Breast epithelium (tissue), 4 donors: ENCODE measurements at regions not wholly inside any gene's neighbourhood (a gene's known extent, or its start where the extent isn't known, plus 50 kb on each side); places are given as distances from the start of the nearest gene placed in this dataset.

Source experiments
- DNase-seq, 2 donors: peaks; one replicate each; pipeline ENCODE4 v3.0.0-alpha.2; 2019; ENCODE audit warnings: low spot score in 2 of 2
- H3K27ac ChIP-seq, 2 donors: fragments of 200-600 bp; sonication (generic) in 1 of 2; one replicate each; pipeline ENCODE4 v1.5.1; 2016 to 2019; ENCODE audit warnings: mild to moderate bottlenecking in 1 of 2
- H3K27me3 ChIP-seq, 2 donors: fragments of 200-600 bp; sonication (generic) in 1 of 2; one replicate each; pipeline versions ENCODE4 v1.5.1 to v1.6.0; 2017 to 2019; ENCODE audit warnings: control low read depth in 1 of 2, mild to moderate bottlenecking in 1 of 2
- H3K36me3 ChIP-seq: fragments of 200-600 bp; one replicate; pipeline ENCODE4 v1.5.1; 2019
- H3K4me1 ChIP-seq, 2 donors: fragments of 200-600 bp; sonication (generic); one replicate each; pipeline ENCODE4 v1.5.1; 2016 to 2019; ENCODE audit warnings: control low read depth in 1 of 2
- H3K4me3 ChIP-seq, 3 donors: fragments of 200-600 bp; sonication (generic); 1 replicate in 2 of 3; 2 replicates in 1 of 3; pipeline ENCODE4 v1.5.1; 2016 to 2019; ENCODE audit warnings: mild to moderate bottlenecking in 3 of 3, moderate library complexity in 2 of 3
- H3K9me3 ChIP-seq, 2 donors: fragments of 200-600 bp; sonication (generic) in 1 of 2; one replicate each; pipeline ENCODE4 v1.5.1; 2016 to 2019; ENCODE audit warnings: control low read depth in 1 of 2
- CTCF ChIP-seq, 3 donors: fragments of 450-650 bp; IDR thresholded peaks; one replicate each; pipeline ENCODE4 v1.5.1; 2016 to 2017; ENCODE audit warnings: antibody characterized with exemption in 3 of 3, mild to moderate bottlenecking in 3 of 3, moderate library complexity in 3 of 3
- POLR2A ChIP-seq: fragments of 450-650 bp; IDR thresholded peaks from one replicate; pipeline ENCODE4 v1.6.1; 2016; ENCODE audit warnings: antibody characterized with exemption, mild to moderate bottlenecking, moderate library complexity
- POLR2AphosphoS5 ChIP-seq, 3 donors: sonication (generic); formaldehyde crosslinking; IDR thresholded peaks; one replicate each; pipeline ENCODE4 v1.6.1; 2017; ENCODE audit warnings: antibody characterized with exemption in 3 of 3
- intact Hi-C: fragments of 100-400 bp; cut with DNase I; formaldehyde crosslinking; loops from one replicate; pipeline ENCODE4 v1.15.1; 2023; ENCODE audit warnings: low total_unique reads

GRCh38 chr6:6893701-6894100, 214.1 kb upstream of the RREB1 start:
- no peaks in the 10 kb centered on the region for H3K36me3 ChIP-seq
- H3K27me3 ChIP-seq = no peaks in the 10 kb centered on the region
- no peak for DNase-seq
- no peaks in the 10 kb centered on the region for H3K4me1 ChIP-seq
- H3K4me3 ChIP-seq = no peak overlapping the region
- H3K9me3 ChIP-seq = no peaks in the 10 kb centered on the region
- intact Hi-C loops = no loop called here
- H3K27ac ChIP-seq = no peak overlapping the region
- TF ChIP-seq POLR2AphosphoS5 (IDR thresholded peaks at IDR 0.05) (no peak), POLR2A (no peak), CTCF (IDR thresholded peaks at IDR 0.05) (no peak)

- TF ChIP-seq CTCF (IDR thresholded peaks at IDR 0.05) (no peak), POLR2A (no peak), POLR2AphosphoS5 (IDR thresholded peaks at IDR 0.05) (no peak)
Measured at GRCh38 chr6:6895929-6896328, 211.8 kb upstream of the RREB1 start.

GRCh38 chr6:6897140-6897539, 210.6 kb upstream of the RREB1 start:
- Histone ChIP-seq H3K27ac (no peak overlapping the region), H3K27me3 (no peaks in the 10 kb centered on the region), H3K9me3 (no peaks in the 10 kb centered on the region), H3K4me3 (no peak overlapping the region), H3K36me3 (no peaks in the 10 kb centered on the region), H3K4me1 (no peaks in the 10 kb centered on the region)
- no peak for TF ChIP-seq POLR2A
- no peak for TF ChIP-seq POLR2AphosphoS5 (IDR thresholded peaks at IDR 0.05)
- no peak for TF ChIP-seq CTCF (IDR thresholded peaks at IDR 0.05)
- intact Hi-C loops = no loop called here
- no peak for DNase-seq

More at GRCh38 chr6:6895929-6896328, 211.8 kb upstream of the RREB1 start:
- DNase-seq = no peak
- H3K4me3 ChIP-seq = no peak overlapping the region
- H3K4me1 ChIP-seq = no peaks in the 10 kb centered on the region
- H3K9me3 ChIP-seq = no peaks in the 10 kb centered on the region
- intact Hi-C loops = no loop called here
- H3K36me3 ChIP-seq = no peaks in the 10 kb centered on the region
- H3K27me3 ChIP-seq = no peaks in the 10 kb centered on the region
- no peak overlapping the region for H3K27ac ChIP-seq

- Histone ChIP-seq H3K27me3 (no peaks in the 10 kb centered on the region), H3K4me1 (no peaks in the 10 kb centered on the region), H3K27ac (no peak overlapping the region), H3K36me3 (no peaks in the 10 kb centered on the region), H3K4me3 (no peak overlapping the region), H3K9me3 (no peaks in the 10 kb centered on the region)
- intact Hi-C loops = no loop called here
- TF ChIP-seq POLR2A = no peak
- TF ChIP-seq POLR2AphosphoS5 (IDR thresholded peaks at IDR 0.05) = no peak
- TF ChIP-seq CTCF (IDR thresholded peaks at IDR 0.05) = no peak
- DNase-seq = no peak
Measured at GRCh38 chr6:6900569-6901204, 207.1 kb upstream of the RREB1 start.

GRCh38 chr6:6901205-6901719, 206.5 kb upstream of the RREB1 start:
- H3K4me1 ChIP-seq = no peaks in the 10 kb centered on the region
- H3K27me3 ChIP-seq = no peaks in the 10 kb centered on the region
- no peak overlapping the region for H3K27ac ChIP-seq
- intact Hi-C loops = no loop called here
- no peaks in the 10 kb centered on the region for H3K9me3 ChIP-seq
- TF ChIP-seq POLR2AphosphoS5 (IDR thresholded peaks at IDR 0.05) (no peak), CTCF (IDR thresholded peaks at IDR 0.05) (no peak), POLR2A (no peak)
- no peak for DNase-seq
- H3K36me3 ChIP-seq = no peaks in the 10 kb centered on the region
- no peak overlapping the region for H3K4me3 ChIP-seq
